C4-2B (cell line): ENCODE measurements at regions not wholly inside any gene's neighbourhood (a gene's known extent, or its start where the extent isn't known, plus 50 kb on each side); places are given as distances from the start of the nearest gene placed in this dataset.

Source experiments
- CTCF ChIP-seq: fragments of 450-650 bp; conservative IDR thresholded peaks from 2 replicates; pipeline ENCODE4 v1.5.1; 2017; ENCODE audit warnings: mild to moderate bottlenecking
- ZFX ChIP-seq: fragments of 450-650 bp; IDR thresholded peaks from 2 replicates; pipeline ENCODE4 v1.6.1; 2017

DNA sequence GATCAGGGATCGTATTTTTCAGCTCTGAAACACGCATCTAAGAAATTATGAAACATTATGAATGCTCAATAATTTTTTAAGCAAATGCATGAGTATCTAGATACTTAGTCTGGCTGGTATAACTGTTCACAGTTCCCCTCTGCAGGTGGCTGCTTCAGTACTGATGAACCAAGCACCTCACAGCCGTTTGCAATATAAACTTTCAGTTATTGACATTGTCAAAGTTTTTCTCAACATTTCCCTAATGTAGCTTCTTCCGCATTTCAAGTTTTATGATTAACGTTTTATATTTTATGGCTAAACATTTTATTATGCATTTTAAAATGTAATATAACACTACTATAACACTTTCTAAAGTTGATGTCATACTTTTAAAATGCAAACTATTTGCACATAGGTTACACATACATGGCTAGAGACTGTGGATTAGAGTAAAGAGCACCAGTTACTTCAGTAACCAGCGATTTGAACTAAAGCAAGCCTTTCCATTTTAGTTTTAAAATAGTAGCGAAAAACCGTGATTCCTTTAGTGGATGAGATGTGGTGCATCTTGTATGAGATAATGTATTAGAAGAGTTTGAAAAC lies 495.4 kb downstream of the XIRP2 start:
- TF ChIP-seq CTCF (no peak), ZFX (no peak)
